Activated CD4-positive, alpha-beta T cell treated with anti-CD3 and anti-CD28 coated beads, Interleukin-2, amount 50 U/mL, for 48 hours (primary cell): ENCODE measurements at regions not wholly inside any gene's neighbourhood (a gene's known extent, or its start where the extent isn't known, plus 50 kb on each side); places are given as distances from the start of the nearest gene placed in this dataset.
"Not testable (repeated sequence)": the region's sequence is repeated elsewhere in the genome, so short reads cannot be mapped to it uniquely, and the experiment has no call there.

ENCODE experiments used
- DNase-seq, 2 experiments: peaks; one replicate each; pipeline ENCODE4 v3.0.0-alpha.2; 2020

- DNase-seq, result no peak
These were observed 104.6 kb upstream of the ZC3H11B start for GRCh38 chr1:219717536-219717935.

- no peak for DNase-seq
These were observed 103.8 kb upstream of the ZC3H11B start for GRCh38 chr1:219716611-219717114.

- DNase-seq, result no peak
These were observed 101.1 kb upstream of the ZC3H11B start for GRCh38 chr1:219713981-219714381.

GRCh38 chr1:219712506-219712905 lies 99.6 kb upstream of the ZC3H11B start:
- no peak for DNase-seq

- DNase-seq, result no peak
These were observed 97.8 kb upstream of the ZC3H11B start for GRCh38 chr1:219710529-219711194.

GRCh38 chr1:219708919-219709543 lies 96.1 kb upstream of the ZC3H11B start:
- DNase-seq, result no peak

GRCh38 chr1:219707885-219708284 lies 95.0 kb upstream of the ZC3H11B start:
- DNase-seq, result not testable (repeated sequence)

GRCh38 chr1:219704331-219704730 lies 91.4 kb upstream of the ZC3H11B start:
- DNase-seq, result not testable (repeated sequence)

GRCh38 chr1:219703368-219703639 lies 90.4 kb upstream of the ZC3H11B start:
- DNase-seq, result no peak

- DNase-seq, result no peak
These were observed 88.6 kb upstream of the ZC3H11B start for GRCh38 chr1:219701476-219701875.

- no peak for DNase-seq
These were observed 87.0 kb upstream of the ZC3H11B start for GRCh38 chr1:219699870-219700269.

- DNase-seq, result no peak
These were observed 84.8 kb upstream of the ZC3H11B start for GRCh38 chr1:219697682-219698081.

GRCh38 chr1:219692981-219693380 lies 80.1 kb upstream of the ZC3H11B start:
- DNase-seq, result no peak

GRCh38 chr1:219689774-219690173 lies 76.9 kb upstream of the ZC3H11B start:
- no peak for DNase-seq

GRCh38 chr1:219687779-219688178 lies 74.9 kb upstream of the ZC3H11B start:
- DNase-seq, result no peak

- DNase-seq, result no peak
These were observed 73.3 kb upstream of the ZC3H11B start for GRCh38 chr1:219686171-219686570.

- no peak for DNase-seq
These were observed 69.9 kb upstream of the ZC3H11B start for GRCh38 chr1:219682788-219683187.

GRCh38 chr1:219681876-219682275 lies 69.0 kb upstream of the ZC3H11B start:
- DNase-seq, result no peak

- no peak for DNase-seq
These were observed 63.3 kb upstream of the ZC3H11B start for GRCh38 chr1:219676012-219676765.

- DNase-seq, result no peak
These were observed 57.7 kb upstream of the ZC3H11B start for GRCh38 chr1:219670426-219671149.

GRCh38 chr1:219669556-219669955 lies 56.7 kb upstream of the ZC3H11B start:
- no peak for DNase-seq

GRCh38 chr1:219669042-219669441 lies 56.1 kb upstream of the ZC3H11B start:
- no peak for DNase-seq

GRCh38 chr1:219668446-219668845 lies 55.5 kb upstream of the ZC3H11B start:
- DNase-seq, result no peak
